Caco-2 (cell line): ENCODE measurements at regions not wholly inside any gene's neighbourhood (a gene's known extent, or its start where the extent isn't known, plus 50 kb on each side); places are given as distances from the start of the nearest gene placed in this dataset.

Experiments
- BruUV-seq: library from RNA; stranded (reverse); fragments of 400-500 nt; replicated peaks from 2 replicates; lab custom pipeline; 2021; lab: Mats Ljungman, UMichigan
- CTCF ChIA-PET: fragments of 300-600 bp; sonication (Branson Sonifier 250); formaldehyde crosslinking; loops from one replicate; lab custom pipeline; 2022; ENCODE audit warnings: antibody characterized with exemption; lab: Charles Lee
- POLR2A ChIA-PET: fragments of 300-600 bp; sonication (Branson Sonifier 250); formaldehyde crosslinking; loops from one replicate; lab custom pipeline; 2022; ENCODE audit warnings: antibody characterized with exemption; lab: Charles Lee
- DNase-seq, 2 experiments: peaks; one replicate each; pipeline versions ENCODE4 v3.0.0 to v3.0.0-alpha.2; 2020 to 2022
- H3K27me3 ChIP-seq: replicated peaks from 2 replicates; pipeline ENCODE4 v1.6.0; 2011; ENCODE audit warnings: low read length; ENCODE audit not compliant: control insufficient read depth, insufficient read depth
- H3K36me3 ChIP-seq: 2 replicates; pipeline ENCODE4 v1.5.1; 2011; ENCODE audit warnings: low read length; ENCODE audit not compliant: control insufficient read depth, insufficient read depth
- H3K4me1 ChIP-seq: fragments of 250-450 bp; sonication (Bioruptor Pico); 2 replicates; pipeline ENCODE4 v1.5.1; 2020; ENCODE audit warnings: mild to moderate bottlenecking
- H3K4me3 ChIP-seq: 2 replicates; pipeline ENCODE4 v1.5.1; 2011; ENCODE audit warnings: low read depth, mild to moderate bottlenecking, control low read depth, low read length
- H3K9me3 ChIP-seq: fragments of 250-450 bp; sonication (Bioruptor Pico); 2 replicates; pipeline ENCODE4 v1.5.1; 2020; ENCODE audit warnings: mild to moderate bottlenecking, moderate library complexity
- H3K27ac Mint-ChIP-seq: one replicate; pipeline ENCODE4 v1.8.0; 2022; ENCODE audit warnings: mixed read lengths; ENCODE audit not compliant: unreplicated experiment
- H3K27me3 Mint-ChIP-seq: one replicate; pipeline ENCODE4 v1.8.0; 2022; ENCODE audit warnings: mixed read lengths; ENCODE audit not compliant: insufficient read depth, unreplicated experiment
- H3K36me3 Mint-ChIP-seq: one replicate; pipeline ENCODE4 v1.8.0; 2022; ENCODE audit warnings: mild to moderate bottlenecking, mixed read lengths; ENCODE audit not compliant: insufficient read depth, unreplicated experiment
- H3K4me1 Mint-ChIP-seq: one replicate; pipeline ENCODE4 v1.8.0; 2022; ENCODE audit warnings: low read depth, mixed read lengths; ENCODE audit not compliant: unreplicated experiment
- H3K4me3 Mint-ChIP-seq: one replicate; pipeline ENCODE4 v1.8.0; 2022; ENCODE audit warnings: mild to moderate bottlenecking, moderate library complexity, mixed read lengths; ENCODE audit not compliant: unreplicated experiment
- H3K9me3 Mint-ChIP-seq: one replicate; pipeline ENCODE4 v1.8.0; 2022; ENCODE audit warnings: mixed read lengths; ENCODE audit not compliant: unreplicated experiment
- intact Hi-C: fragments of 100-400 bp; cut with micrococcal nuclease; formaldehyde crosslinking; loops from one replicate; pipeline ENCODE4 v1.10.0; 2022; ENCODE audit not compliant: unreplicated experiment
- TF ChIP-seq, protein P1 (sequence below), 2 experiments: fragments of 200-600 bp in 1 of 2; IDR thresholded peaks; 1 replicate in 1 of 2; 2 replicates in 1 of 2; pipeline versions ENCODE4 v1.5.1 to v1.8.0; 2011 to 2022; ENCODE audit warnings: antibody characterized with exemption in 1 of 2, control low read depth in 1 of 2, inconsistent platforms in 1 of 2, low read depth in 1 of 2, low read length in 1 of 2, mild to moderate bottlenecking in 1 of 2, moderate library complexity in 1 of 2; ENCODE audit not compliant: insufficient read depth in 1 of 2, severe bottlenecking in 1 of 2, unreplicated experiment in 1 of 2

DNA sequence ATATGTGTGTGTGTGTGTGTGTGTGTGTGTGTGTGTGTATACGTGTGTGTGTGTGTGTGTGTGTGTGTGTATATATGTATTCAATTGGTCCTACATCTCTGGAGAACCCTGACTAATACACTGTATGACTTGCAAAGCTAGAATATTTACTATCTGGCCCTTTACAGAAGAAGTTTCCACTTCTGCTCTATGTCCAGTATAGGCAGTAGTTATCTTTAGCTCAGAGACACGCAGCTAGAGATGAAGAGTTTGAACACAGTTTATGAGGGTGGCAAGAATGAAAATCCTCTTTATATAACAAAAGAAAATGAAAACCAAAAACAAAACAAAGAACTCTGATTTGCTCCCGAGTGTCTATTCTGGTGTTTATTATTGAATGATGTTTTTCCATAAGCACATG is 201.2 kb downstream of the ASB1 start:
- no peaks in the 10 kb centered on the region for H3K9me3 Mint-ChIP-seq
- DNase-seq: no peak
- Histone ChIP-seq H3K9me3 (no peaks in the 10 kb centered on the region), H3K4me3 (no peak overlapping the region), H3K36me3 (no peaks in the 10 kb centered on the region), H3K4me1 (no peaks in the 10 kb centered on the region), H3K27me3 (no peaks in the 10 kb centered on the region)
- no peaks in the 10 kb centered on the region for H3K4me1 Mint-ChIP-seq
- POLR2A ChIA-PET: no interaction called here
- CTCF ChIA-PET: no interaction called here
- H3K27ac Mint-ChIP-seq: no peak overlapping the region
- TF ChIP-seq, protein P1, sequence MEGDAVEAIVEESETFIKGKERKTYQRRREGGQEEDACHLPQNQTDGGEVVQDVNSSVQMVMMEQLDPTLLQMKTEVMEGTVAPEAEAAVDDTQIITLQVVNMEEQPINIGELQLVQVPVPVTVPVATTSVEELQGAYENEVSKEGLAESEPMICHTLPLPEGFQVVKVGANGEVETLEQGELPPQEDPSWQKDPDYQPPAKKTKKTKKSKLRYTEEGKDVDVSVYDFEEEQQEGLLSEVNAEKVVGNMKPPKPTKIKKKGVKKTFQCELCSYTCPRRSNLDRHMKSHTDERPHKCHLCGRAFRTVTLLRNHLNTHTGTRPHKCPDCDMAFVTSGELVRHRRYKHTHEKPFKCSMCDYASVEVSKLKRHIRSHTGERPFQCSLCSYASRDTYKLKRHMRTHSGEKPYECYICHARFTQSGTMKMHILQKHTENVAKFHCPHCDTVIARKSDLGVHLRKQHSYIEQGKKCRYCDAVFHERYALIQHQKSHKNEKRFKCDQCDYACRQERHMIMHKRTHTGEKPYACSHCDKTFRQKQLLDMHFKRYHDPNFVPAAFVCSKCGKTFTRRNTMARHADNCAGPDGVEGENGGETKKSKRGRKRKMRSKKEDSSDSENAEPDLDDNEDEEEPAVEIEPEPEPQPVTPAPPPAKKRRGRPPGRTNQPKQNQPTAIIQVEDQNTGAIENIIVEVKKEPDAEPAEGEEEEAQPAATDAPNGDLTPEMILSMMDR (IDR thresholded peaks at IDR 0.05; ENCODE audit: insufficient read depth in 1 of 2, low read depth in 1 of 2, low read length in 1 of 2, severe bottlenecking in 1 of 2, unreplicated experiment in 1 of 2): no peak
- H3K36me3 Mint-ChIP-seq: no peaks in the 10 kb centered on the region
- no TSS peak for BruUV-seq
- intact Hi-C loops: no loop called here
- peaks cover 4% of the 10 kb centered on the region for H3K27me3 Mint-ChIP-seq
- H3K4me3 Mint-ChIP-seq: no peak overlapping the region

- H3K4me3 Mint-ChIP-seq: no peak overlapping the region
- no peaks in the 10 kb centered on the region for H3K9me3 ChIP-seq
- no peak overlapping the region for H3K27ac Mint-ChIP-seq
- DNase-seq: no peak
- BruUV-seq: no TSS peak
- CTCF ChIA-PET: no interaction called here
- no peaks in the 10 kb centered on the region for H3K9me3 Mint-ChIP-seq
- H3K36me3 Mint-ChIP-seq: no peaks in the 10 kb centered on the region
- POLR2A ChIA-PET: no interaction called here
- H3K4me1 ChIP-seq: no peaks in the 10 kb centered on the region
- peaks cover 7% of the 10 kb centered on the region for H3K27me3 Mint-ChIP-seq
- H3K4me3 ChIP-seq: no peak overlapping the region
- TF ChIP-seq, protein P1 (IDR thresholded peaks at IDR 0.05; ENCODE audit: insufficient read depth in 1 of 2, low read depth in 1 of 2, low read length in 1 of 2, severe bottlenecking in 1 of 2, unreplicated experiment in 1 of 2): no peak
- no peaks in the 10 kb centered on the region for H3K36me3 ChIP-seq
- no peaks in the 10 kb centered on the region for H3K4me1 Mint-ChIP-seq
- intact Hi-C loops: no loop called here
- H3K27me3 ChIP-seq: no peaks in the 10 kb centered on the region
Observed at GRCh38 chr2:238629064-238629463, 202.3 kb downstream of the ASB1 start.

DNA sequence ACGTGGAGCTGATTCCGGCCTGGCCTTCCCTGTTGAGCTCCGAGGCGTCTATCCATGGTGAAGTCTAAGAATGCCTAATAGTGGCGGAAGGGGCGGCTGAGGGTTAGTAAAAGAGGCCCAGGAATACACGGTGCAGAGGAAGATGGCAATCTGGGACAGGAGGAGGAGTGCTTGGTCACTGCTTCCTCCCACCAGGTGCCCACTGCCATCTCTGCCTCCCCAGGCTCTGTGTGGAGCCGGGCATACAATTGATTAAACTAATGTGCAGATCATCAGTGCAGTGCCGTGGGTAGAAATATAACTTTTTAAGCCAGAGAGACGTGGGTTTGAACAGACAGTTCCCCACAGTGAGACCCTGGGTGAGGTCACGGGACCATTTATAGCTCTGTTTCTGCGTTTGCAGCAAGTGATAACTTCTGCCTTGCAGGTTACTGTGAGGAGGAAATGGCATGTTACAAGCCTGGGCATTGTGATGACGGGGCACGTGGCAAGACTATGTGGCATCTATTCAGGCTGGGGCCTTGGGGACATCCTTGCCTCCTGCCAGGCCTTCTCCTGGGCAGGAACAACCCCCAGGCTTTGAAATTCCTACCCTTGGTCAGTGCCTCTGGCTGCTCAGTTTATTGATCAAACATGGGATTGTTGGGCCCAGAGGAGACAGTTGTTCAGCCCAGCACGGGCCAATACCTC is 204.9 kb downstream of the ASB1 start:
- intact Hi-C loops: no loop called here
- H3K9me3 ChIP-seq: no peaks in the 10 kb centered on the region
- no peak overlapping the region for H3K4me3 ChIP-seq
- BruUV-seq: no TSS peak
- H3K4me3 Mint-ChIP-seq: no peak overlapping the region
- no peak overlapping the region for H3K27ac Mint-ChIP-seq
- no peaks in the 10 kb centered on the region for H3K27me3 ChIP-seq
- no peaks in the 10 kb centered on the region for H3K36me3 Mint-ChIP-seq
- H3K36me3 ChIP-seq: no peaks in the 10 kb centered on the region
- ChIA-PET CTCF (no interaction called here), POLR2A (no interaction called here)
- H3K9me3 Mint-ChIP-seq: no peaks in the 10 kb centered on the region
- peaks cover 4% of the 10 kb centered on the region for H3K27me3 Mint-ChIP-seq
- DNase-seq: no peak
- no peaks in the 10 kb centered on the region for H3K4me1 Mint-ChIP-seq
- TF ChIP-seq, protein P1 (IDR thresholded peaks at IDR 0.05; ENCODE audit: insufficient read depth in 1 of 2, low read depth in 1 of 2, low read length in 1 of 2, severe bottlenecking in 1 of 2, unreplicated experiment in 1 of 2): no peak
- H3K4me1 ChIP-seq: no peaks in the 10 kb centered on the region
